ENCODE measurements at regions not wholly inside any gene's neighbourhood (a gene's known extent, or its start where the extent isn't known, plus 50 kb on each side); places are given as distances from the start of the nearest gene placed in this dataset.

- H3K27me3 ChIP-seq, result peaks cover 39% of the 10 kb centered on the region
- H3K27ac ChIP-seq, result no peak overlapping the region
- no peak overlapping the region for H3K4me3 ChIP-seq
- no peaks in the 10 kb centered on the region for H3K36me3 ChIP-seq
- TF ChIP-seq EP300 (IDR thresholded peaks at IDR 0.05) (no peak), POLR2AphosphoS5 (IDR thresholded peaks at IDR 0.05) (no peak), POLR2A (IDR thresholded peaks at IDR 0.05) (no peak)
- TF ChIP-seq, protein P1, sequence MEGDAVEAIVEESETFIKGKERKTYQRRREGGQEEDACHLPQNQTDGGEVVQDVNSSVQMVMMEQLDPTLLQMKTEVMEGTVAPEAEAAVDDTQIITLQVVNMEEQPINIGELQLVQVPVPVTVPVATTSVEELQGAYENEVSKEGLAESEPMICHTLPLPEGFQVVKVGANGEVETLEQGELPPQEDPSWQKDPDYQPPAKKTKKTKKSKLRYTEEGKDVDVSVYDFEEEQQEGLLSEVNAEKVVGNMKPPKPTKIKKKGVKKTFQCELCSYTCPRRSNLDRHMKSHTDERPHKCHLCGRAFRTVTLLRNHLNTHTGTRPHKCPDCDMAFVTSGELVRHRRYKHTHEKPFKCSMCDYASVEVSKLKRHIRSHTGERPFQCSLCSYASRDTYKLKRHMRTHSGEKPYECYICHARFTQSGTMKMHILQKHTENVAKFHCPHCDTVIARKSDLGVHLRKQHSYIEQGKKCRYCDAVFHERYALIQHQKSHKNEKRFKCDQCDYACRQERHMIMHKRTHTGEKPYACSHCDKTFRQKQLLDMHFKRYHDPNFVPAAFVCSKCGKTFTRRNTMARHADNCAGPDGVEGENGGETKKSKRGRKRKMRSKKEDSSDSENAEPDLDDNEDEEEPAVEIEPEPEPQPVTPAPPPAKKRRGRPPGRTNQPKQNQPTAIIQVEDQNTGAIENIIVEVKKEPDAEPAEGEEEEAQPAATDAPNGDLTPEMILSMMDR (IDR thresholded peaks at IDR 0.05), result no peak
- 77 to 81% methylated on average over 3 of the region's 3 CpGs for WGBS, 2 donors (ENCODE audit: low coverage in 1 of 2)
- ATAC-seq, result no peak
- peaks cover 0 to 13% (median 0%) of the 10 kb centered on the region in 3 donors for H3K9me3 ChIP-seq
- H3K4me1 ChIP-seq, result no peaks in the 10 kb centered on the region
Observed at GRCh38 chr3:10565814-10566213, 60.4 kb upstream of the ATP2B2 start.

DNA sequence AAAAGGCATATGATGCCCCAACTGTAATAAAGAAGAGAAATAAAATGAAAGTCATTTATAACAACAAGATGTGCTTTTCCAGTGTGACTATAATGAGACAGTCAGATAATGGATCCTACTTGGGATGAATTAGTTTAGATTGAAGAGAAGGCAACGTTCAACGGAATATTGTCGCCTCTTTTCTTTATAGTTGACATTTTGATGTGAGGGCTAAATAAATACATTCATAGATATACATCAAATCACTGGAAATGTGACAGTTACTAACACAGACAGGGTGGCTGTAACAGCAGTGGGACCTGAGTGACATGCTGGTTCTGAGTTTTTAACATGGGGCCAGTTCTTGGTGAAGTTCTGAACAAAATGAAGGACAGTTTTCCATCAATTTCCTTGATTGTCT, 61.1 kb upstream of the ATP2B2 start:
- H3K27ac ChIP-seq, result no peak overlapping the region
- no peak for ATAC-seq
- peaks cover 0 to 13% (median 0%) of the 10 kb centered on the region in 3 donors for H3K9me3 ChIP-seq
- 92 to 97% methylated on average over 3 of the region's 3 CpGs for whole genome bisulfite sequencing, 2 donors (ENCODE audit: low coverage in 1 of 2)
- peaks cover 38% of the 10 kb centered on the region for H3K27me3 ChIP-seq
- TF ChIP-seq EP300 (IDR thresholded peaks at IDR 0.05), result no peak
- TF ChIP-seq, protein P1 (IDR thresholded peaks at IDR 0.05), result no peak
- no peak for TF ChIP-seq POLR2A (IDR thresholded peaks at IDR 0.05)
- TF ChIP-seq POLR2AphosphoS5 (IDR thresholded peaks at IDR 0.05), result no peak
- no peak overlapping the region for H3K4me3 ChIP-seq
- no peaks in the 10 kb centered on the region for H3K36me3 ChIP-seq
- H3K4me1 ChIP-seq, result no peaks in the 10 kb centered on the region

- H3K27me3 ChIP-seq, result peaks cover 34% of the 10 kb centered on the region
- 27 to 45% methylated on average over 4 to 5 of the region's 5 CpGs for WGBS, 2 donors (ENCODE audit: low coverage in 1 of 2)
- ATAC-seq, result no peak
- no peak overlapping the region for H3K27ac ChIP-seq
- no peaks in the 10 kb centered on the region for H3K36me3 ChIP-seq
- H3K4me3 ChIP-seq, result no peak overlapping the region
- peaks cover 0 to 13% (median 0%) of the 10 kb centered on the region in 3 donors for H3K9me3 ChIP-seq
- TF ChIP-seq POLR2A (IDR thresholded peaks at IDR 0.05), result no peak
- TF ChIP-seq, protein P1 (IDR thresholded peaks at IDR 0.05), result no peak
- no peak for TF ChIP-seq EP300 (IDR thresholded peaks at IDR 0.05)
- TF ChIP-seq POLR2AphosphoS5 (IDR thresholded peaks at IDR 0.05), result no peak
- no peaks in the 10 kb centered on the region for H3K4me1 ChIP-seq
Observed at GRCh38 chr3:10568549-10568948, 63.2 kb upstream of the ATP2B2 start.

DNA sequence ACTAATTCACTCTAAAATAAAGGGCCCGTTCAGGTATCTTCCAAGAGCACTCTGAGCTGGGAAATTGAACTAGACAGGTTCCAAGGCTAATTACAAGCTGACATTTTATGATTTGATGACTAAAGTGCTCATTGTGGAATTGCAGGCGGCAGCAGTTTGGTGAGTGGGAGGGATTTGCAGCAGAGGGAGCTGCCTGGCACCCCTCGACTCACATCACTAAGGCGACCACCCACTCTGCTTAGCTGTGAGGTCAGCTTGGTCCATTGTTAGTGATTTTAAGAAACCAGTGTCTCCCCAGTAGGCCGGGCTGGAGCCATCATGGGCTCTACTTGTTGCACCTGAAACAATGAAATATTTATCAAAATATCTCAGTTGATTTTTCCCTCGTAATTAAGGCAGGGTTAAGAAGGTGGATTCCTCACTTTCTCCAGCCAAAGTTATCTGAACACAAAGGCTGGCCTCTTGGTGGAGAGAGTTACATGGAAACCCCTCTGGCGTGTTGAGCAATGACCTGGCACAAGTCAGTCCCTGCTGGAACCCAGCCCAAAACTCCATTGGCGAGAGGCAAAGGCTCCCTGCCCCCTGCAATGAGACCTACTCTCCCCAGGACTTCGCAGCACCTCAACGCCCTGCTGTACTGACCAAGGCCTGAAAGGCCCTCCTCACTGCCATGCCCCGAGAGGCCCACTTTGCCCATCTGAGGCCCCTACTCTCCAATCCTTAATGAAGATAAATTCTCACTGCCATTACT, 65.0 kb upstream of the ATP2B2 start:
- no peaks in the 10 kb centered on the region for H3K36me3 ChIP-seq
- TF ChIP-seq POLR2A (IDR thresholded peaks at IDR 0.05) (no peak), EP300 (IDR thresholded peaks at IDR 0.05) (no peak), POLR2AphosphoS5 (IDR thresholded peaks at IDR 0.05) (no peak)
- TF ChIP-seq, protein P1 (IDR thresholded peaks at IDR 0.05), result no peak
- H3K4me3 ChIP-seq, result no peak overlapping the region
- no peaks in the 10 kb centered on the region for H3K9me3 ChIP-seq
- H3K4me1 ChIP-seq, result no peaks in the 10 kb centered on the region
- peaks cover 32% of the 10 kb centered on the region for H3K27me3 ChIP-seq
- no peak for ATAC-seq
- H3K27ac ChIP-seq, result no peak overlapping the region
- WGBS, 2 donors (ENCODE audit: low coverage in 1 of 2), result 81 to 83% methylated on average over 2 to 5 of the region's 11 CpGs

DNA sequence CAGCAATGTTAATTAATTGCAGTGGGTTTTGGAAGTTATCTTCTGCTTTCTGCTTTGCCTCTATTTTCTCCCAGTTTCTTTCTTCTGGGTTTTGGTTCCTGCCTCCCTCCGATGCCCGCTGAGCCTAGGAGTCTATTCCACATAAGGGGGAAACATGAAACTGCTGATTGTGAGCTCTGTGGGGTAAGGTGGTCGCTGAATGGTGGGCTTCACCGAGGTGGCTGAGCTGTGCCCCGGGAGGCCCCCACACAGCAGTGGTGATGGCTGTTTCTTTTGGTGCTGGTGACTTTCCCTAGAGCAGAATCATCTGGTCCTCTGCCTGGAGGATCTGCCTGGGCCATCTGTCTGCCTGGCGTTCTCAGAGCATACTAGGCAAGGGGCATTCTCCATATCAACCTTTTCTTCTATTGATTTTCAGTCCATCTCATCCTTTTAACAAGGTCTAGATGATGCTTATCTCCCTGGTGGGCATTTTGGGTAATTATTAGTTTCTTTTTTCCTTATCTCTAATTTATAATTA, 68.8 kb upstream of the ATP2B2 start:
- no peak for TF ChIP-seq POLR2AphosphoS5 (IDR thresholded peaks at IDR 0.05)
- no peak for TF ChIP-seq EP300 (IDR thresholded peaks at IDR 0.05)
- TF ChIP-seq POLR2A (IDR thresholded peaks at IDR 0.05), result no peak
- TF ChIP-seq, protein P1 (IDR thresholded peaks at IDR 0.05), result no peak
- Histone ChIP-seq H3K27me3 (peaks cover 37% of the 10 kb centered on the region), H3K9me3 (no peaks in the 10 kb centered on the region), H3K27ac (no peak overlapping the region), H3K36me3 (no peaks in the 10 kb centered on the region), H3K4me3 (no peak overlapping the region), H3K4me1 (no peaks in the 10 kb centered on the region)
- WGBS, 2 donors (ENCODE audit: low coverage in 1 of 2), result 80 to 82% methylated on average over 1 to 3 of the region's 6 CpGs
- no peak for ATAC-seq

Data from gastroesophageal sphincter (tissue), 4 donors.